ENCODE measurements at regions not wholly inside any gene's neighbourhood (a gene's known extent, or its start where the extent isn't known, plus 50 kb on each side); places are given as distances from the start of the nearest gene placed in this dataset.

DNA sequence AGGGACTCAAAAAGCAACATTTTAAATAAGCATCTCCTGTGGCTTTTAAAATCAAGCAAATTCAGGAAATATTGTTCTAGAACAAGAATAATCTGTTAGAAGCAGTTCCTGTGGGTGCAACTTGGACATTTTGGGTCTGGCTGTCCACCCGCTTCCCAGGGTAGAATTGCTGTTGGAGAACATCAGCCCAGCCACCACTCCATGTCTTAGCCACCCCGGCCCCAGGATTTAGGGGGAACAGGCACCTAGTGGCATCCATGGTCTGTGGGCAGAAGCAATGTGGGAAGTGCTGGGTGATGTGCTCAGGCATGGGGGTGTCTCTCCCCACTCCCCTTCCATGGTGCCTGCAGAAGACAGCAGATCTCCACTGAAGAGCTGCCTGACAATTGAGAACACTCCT lies 162.6 kb downstream of the KLF13 start:
- TF ChIP-seq, protein P1, sequence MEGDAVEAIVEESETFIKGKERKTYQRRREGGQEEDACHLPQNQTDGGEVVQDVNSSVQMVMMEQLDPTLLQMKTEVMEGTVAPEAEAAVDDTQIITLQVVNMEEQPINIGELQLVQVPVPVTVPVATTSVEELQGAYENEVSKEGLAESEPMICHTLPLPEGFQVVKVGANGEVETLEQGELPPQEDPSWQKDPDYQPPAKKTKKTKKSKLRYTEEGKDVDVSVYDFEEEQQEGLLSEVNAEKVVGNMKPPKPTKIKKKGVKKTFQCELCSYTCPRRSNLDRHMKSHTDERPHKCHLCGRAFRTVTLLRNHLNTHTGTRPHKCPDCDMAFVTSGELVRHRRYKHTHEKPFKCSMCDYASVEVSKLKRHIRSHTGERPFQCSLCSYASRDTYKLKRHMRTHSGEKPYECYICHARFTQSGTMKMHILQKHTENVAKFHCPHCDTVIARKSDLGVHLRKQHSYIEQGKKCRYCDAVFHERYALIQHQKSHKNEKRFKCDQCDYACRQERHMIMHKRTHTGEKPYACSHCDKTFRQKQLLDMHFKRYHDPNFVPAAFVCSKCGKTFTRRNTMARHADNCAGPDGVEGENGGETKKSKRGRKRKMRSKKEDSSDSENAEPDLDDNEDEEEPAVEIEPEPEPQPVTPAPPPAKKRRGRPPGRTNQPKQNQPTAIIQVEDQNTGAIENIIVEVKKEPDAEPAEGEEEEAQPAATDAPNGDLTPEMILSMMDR (IDR thresholded peaks at IDR 0.05; ENCODE audit: low read depth, low read length): no peak
- TF ChIP-seq EZH2phosphoT487 (IDR thresholded peaks at IDR 0.05; ENCODE audit: low read depth): no peak
